Mammary epithelial cell (primary cell): ENCODE measurements at regions not wholly inside any gene's neighbourhood (a gene's known extent, or its start where the extent isn't known, plus 50 kb on each side); places are given as distances from the start of the nearest gene placed in this dataset.
"Not testable (repeated sequence)": the region's sequence is repeated elsewhere in the genome, so short reads cannot be mapped to it uniquely, and the experiment has no call there.

Source experiments
- EZH2 ChIP-seq: IDR thresholded peaks from 2 replicates; pipeline ENCODE4 v1.6.1; 2012; ENCODE audit warnings: low read length, inconsistent platforms, borderline replicate concordance
- TF ChIP-seq, protein P1 (sequence below), 2 donors: IDR thresholded peaks in 1 of 2; conservative IDR thresholded peaks in 1 of 2; 2 replicates each; pipeline ENCODE4 v1.5.1; 2011 to 2012; ENCODE audit warnings: inconsistent platforms in 2 of 2, low read length in 2 of 2, mild to moderate bottlenecking in 2 of 2, control low read depth in 1 of 2, low read depth in 1 of 2; ENCODE audit not compliant: insufficient read depth in 1 of 2; ENCODE audit errors: extremely low read depth in 1 of 2

DNA sequence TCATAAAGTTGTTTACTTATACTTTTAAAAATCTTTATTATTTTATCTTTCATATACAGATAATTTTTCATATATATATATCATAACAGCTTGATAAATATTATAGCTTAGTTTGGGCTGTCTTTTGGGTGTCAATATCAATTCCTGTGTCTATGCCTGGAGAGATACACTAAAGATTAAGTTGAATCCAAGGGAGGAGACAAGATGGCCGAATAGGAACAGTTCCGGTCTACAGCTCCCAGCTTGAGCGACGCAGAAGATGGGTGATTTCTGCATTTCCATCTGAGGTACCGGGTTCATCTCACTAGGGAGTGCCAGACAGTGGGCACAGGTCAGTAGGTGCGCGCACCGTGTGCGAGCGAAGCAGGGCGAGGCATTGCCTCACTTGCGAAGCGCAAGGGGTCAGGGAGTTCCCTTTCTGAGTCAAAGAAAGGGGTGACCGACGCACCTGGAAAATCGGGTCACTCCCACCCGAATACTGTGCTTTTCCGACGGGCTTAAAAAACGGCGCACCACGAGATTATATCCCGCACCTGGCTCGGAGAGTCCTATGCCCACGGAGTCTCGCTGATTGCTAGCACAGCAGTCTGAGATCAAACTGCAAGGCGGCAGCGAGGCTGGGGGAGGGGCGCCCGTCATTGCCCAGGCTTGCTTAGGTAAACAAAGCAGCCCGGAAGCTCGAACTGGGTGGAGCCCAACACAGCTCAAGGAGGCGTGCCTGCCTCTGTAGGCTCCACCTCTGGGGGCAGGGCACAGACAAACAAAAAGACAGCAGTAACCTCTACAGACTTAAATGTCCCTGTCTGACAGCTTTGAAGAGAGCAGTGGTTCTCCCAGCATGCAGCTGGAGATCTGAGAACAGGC lies 388.8 kb upstream of the FAR2 start:
- TF ChIP-seq, protein P1, sequence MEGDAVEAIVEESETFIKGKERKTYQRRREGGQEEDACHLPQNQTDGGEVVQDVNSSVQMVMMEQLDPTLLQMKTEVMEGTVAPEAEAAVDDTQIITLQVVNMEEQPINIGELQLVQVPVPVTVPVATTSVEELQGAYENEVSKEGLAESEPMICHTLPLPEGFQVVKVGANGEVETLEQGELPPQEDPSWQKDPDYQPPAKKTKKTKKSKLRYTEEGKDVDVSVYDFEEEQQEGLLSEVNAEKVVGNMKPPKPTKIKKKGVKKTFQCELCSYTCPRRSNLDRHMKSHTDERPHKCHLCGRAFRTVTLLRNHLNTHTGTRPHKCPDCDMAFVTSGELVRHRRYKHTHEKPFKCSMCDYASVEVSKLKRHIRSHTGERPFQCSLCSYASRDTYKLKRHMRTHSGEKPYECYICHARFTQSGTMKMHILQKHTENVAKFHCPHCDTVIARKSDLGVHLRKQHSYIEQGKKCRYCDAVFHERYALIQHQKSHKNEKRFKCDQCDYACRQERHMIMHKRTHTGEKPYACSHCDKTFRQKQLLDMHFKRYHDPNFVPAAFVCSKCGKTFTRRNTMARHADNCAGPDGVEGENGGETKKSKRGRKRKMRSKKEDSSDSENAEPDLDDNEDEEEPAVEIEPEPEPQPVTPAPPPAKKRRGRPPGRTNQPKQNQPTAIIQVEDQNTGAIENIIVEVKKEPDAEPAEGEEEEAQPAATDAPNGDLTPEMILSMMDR (conservative IDR thresholded peaks at IDR 0.05 in 1 of 2, IDR thresholded peaks at IDR 0.05 in 1 of 2; ENCODE audit: extremely low read depth in 1 of 2, insufficient read depth in 1 of 2, low read depth in 1 of 2, low read length in 2 of 2), result not testable (repeated sequence)
- TF ChIP-seq EZH2, result not testable (repeated sequence)
